B cell (primary cell): ENCODE measurements at regions not wholly inside any gene's neighbourhood (a gene's known extent, or its start where the extent isn't known, plus 50 kb on each side); places are given as distances from the start of the nearest gene placed in this dataset.

ENCODE experiments used
- EZH2 ChIP-seq: IDR thresholded peaks from 2 replicates; pipeline ENCODE4 v1.6.1; 2012; ENCODE audit warnings: borderline replicate concordance, low read depth, mild to moderate bottlenecking, moderate library complexity, low read length; ENCODE audit not compliant: insufficient read depth, poor library complexity, severe bottlenecking
- TF ChIP-seq, protein P1 (sequence below): fragments of 200-600 bp; IDR thresholded peaks from one replicate; pipeline ENCODE4 v1.8.0; 2022; ENCODE audit warnings: antibody characterized with exemption, mild to moderate bottlenecking

DNA sequence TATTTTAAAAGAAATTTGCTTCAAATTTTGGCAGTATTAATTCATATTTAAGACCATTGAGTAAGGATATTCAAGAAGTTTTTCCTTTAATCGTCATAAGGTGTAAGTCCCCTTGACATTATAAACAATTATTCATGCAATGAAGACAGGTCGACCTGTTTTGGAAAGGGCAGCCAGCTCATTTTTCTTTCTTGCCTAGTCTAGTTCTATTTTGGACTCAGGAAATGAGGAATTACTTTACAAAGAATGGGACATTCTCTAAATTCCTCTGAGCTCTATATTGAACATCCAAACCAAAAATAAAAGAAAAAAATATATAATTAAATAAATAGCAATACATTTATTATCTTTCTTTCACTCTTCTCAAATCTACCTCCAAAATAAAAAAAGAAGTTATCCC lies 595.6 kb upstream of the KIF2B start:
- TF ChIP-seq, protein P1, sequence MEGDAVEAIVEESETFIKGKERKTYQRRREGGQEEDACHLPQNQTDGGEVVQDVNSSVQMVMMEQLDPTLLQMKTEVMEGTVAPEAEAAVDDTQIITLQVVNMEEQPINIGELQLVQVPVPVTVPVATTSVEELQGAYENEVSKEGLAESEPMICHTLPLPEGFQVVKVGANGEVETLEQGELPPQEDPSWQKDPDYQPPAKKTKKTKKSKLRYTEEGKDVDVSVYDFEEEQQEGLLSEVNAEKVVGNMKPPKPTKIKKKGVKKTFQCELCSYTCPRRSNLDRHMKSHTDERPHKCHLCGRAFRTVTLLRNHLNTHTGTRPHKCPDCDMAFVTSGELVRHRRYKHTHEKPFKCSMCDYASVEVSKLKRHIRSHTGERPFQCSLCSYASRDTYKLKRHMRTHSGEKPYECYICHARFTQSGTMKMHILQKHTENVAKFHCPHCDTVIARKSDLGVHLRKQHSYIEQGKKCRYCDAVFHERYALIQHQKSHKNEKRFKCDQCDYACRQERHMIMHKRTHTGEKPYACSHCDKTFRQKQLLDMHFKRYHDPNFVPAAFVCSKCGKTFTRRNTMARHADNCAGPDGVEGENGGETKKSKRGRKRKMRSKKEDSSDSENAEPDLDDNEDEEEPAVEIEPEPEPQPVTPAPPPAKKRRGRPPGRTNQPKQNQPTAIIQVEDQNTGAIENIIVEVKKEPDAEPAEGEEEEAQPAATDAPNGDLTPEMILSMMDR, result no peak
- no peak for TF ChIP-seq EZH2
